RPMI7951 (cell line): ENCODE measurements at regions not wholly inside any gene's neighbourhood (a gene's known extent, or its start where the extent isn't known, plus 50 kb on each side); places are given as distances from the start of the nearest gene placed in this dataset.
"Not testable (repeated sequence)": the region's sequence is repeated elsewhere in the genome, so short reads cannot be mapped to it uniquely, and the experiment has no call there.

Source experiments
- DNase-seq: peaks from one replicate; pipeline ENCODE4 v3.0.0-alpha.2; 2012; ENCODE audit warnings: low read depth

DNA sequence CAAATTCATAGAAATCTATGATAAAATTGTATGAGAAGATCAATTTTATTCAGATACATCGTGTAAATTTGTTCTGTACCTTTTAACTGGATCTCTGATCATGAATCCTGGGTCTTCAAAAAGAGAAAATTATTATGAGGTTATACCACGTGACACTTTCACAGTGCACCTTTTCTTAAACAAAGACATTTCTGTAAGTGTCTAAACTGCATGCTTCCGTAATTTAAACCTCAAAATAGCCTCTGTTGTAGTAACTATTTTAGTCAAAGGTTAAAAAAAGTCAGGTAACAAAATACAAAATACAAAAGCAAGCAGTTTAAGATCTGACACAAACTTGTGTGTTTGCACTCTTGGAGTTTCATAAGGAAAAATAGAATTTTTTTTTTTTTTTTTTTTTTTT lies 171.3 kb downstream of the SPIN4 start:
- not testable (repeated sequence) for DNase-seq

DNA sequence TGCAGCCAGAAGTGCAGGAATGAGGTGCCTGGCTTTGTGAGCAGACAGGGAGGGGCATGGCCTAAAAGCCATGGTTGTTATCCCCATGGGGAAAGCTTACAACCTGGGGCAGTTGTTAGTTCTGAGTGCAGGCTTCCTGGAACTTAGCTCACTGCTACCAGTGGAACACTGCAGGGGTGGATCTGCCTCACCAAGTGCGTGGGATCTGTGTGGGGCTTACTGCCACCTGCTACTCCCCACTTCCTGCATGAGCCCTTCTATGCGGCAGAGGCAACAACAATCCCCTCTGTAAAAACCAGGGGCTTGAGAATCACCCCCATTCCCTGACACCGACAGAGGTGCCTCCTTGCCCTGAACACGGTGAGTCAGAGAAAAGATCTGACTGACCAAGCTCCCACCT lies 174.6 kb downstream of the SPIN4 start:
- DNase-seq, result not testable (repeated sequence)

DNA sequence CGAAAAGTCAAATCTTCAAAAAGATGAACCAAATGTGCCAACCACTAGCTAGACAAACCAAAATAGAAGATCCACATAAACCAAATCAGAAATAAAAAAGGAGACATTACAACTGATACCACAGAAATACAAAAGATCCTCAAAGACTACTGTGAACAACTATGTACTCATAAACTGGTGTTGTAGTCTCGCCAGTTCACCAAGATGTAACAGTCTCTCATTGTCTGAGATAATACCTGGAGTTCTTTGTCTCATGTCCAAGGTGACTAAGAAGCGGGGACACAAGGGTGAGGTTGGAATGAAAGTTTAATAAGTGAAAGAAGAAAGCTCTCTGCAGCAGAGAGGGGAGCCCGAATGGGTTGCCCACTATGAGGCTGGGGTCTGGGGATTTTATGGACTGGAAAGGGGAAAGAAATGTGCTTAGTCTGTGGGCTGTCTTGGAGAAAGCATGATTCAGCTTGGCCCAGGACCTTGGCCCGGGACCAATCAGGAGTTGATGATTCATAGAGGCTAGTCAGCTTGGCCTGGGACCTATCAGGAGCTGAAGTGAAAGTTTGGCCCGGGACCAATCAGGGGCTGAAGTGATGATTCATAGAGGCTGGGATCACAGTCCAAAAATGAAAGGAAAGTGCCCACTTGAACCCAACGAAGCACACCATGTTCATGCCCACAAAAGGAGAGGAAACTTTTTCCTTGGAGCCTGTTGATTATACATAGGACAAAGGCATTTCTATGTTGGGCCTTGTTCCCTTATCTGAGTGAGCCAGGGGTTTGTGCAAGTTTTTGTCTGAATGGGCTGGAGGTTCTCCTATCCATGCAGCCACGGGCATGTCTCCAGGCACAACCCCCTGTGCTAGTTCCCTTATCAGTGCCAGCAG lies 177.1 kb downstream of the SPIN4 start:
- not testable (repeated sequence) for DNase-seq

DNA sequence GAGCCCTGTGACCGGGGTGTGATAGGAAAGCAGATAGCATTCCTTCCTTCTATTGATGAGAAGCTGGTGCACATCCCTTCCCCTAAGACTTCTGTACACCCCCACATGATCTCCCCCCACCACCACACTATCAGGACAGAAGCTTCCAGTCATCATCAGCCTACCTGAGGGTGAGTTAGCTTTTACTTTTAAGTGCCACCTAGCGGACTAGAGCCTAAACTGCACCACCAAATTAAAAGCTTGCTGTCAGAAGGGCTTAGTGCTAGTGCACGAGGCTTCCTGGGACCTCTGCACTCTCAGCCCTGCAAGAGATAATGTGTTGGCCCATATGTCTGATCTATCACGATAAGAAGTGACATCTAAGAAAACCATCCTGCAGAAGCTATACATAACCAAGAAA lies 181.7 kb downstream of the SPIN4 start:
- DNase-seq, result not testable (repeated sequence)

DNA sequence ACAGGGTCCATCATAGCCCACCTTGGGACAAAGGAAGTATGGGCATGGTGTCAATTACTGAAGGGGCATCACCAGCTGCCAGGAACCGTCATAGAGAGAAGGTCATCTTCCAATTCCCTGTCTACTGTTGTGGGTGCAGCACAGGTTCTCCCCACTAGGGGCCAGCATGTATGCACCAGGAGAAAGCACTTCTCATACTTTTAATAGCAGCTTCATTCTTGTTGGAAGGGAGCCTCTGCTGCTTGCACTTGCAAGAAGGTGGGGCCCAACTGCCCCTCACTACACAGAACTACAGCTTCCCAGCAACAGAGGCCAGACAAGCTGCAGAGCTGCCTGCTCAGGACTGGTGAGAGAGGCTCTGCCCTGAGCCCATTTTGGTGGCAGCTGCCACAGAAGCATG lies 182.2 kb downstream of the SPIN4 start:
- not testable (repeated sequence) for DNase-seq

DNA sequence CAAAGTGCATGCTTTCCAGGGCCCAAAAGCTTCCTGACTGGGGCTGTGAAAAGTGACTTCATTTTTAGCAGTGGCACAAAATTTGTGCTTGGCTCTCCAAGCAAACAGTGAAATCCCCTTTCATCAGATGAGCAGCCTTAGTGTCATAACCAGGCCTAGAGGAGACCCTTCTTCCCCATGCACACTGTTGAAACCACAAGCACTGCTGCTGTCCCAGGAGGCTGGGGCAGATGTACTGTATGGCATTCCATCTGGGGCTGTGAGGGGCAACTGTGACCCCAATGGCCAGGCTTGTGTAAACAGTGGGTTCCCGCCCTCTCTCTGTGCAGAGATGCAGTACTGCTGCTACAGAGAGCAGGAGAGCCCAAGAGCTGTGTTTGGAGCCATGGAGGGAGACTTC lies 184.1 kb downstream of the SPIN4 start:
- DNase-seq, result not testable (repeated sequence)

DNA sequence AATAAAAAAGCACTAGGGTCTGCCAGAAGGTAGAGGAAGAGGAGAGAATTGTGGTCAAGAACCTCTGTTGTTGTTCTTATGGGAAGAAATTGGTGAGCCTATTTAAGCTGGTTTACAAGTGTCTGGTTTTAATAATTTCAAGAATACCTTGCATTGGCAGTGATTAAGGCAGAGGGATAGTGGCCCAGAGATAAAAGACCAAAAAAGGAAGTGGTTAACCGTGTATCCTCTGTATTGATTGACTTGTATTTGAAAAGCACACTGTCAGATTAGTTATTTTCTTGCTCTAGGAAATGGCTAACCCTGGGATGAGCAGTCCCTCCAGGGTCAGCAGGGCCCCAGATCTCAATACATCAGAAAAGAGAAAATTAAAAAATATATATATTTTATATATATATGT lies 190.1 kb downstream of the SPIN4 start:
- not testable (repeated sequence) for DNase-seq

DNA sequence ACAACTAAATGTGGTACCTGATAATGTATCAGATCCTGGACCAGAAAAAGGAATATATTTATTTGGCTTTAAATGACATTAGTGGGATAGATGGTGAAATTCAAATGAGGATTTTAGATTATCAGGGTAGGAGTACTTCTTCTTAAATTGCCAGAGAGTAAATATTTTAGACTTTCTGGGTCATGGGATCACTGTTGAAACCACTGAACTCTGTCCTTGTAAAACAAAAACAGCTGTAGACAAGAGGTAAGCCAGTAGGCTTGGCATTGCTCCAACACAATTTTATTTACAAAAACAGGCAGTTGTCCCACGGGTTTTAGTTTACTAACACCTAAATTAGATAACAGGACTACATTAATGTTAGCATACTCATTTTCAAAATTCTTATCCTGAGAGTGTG lies 190.8 kb downstream of the SPIN4 start:
- not testable (repeated sequence) for DNase-seq

DNA sequence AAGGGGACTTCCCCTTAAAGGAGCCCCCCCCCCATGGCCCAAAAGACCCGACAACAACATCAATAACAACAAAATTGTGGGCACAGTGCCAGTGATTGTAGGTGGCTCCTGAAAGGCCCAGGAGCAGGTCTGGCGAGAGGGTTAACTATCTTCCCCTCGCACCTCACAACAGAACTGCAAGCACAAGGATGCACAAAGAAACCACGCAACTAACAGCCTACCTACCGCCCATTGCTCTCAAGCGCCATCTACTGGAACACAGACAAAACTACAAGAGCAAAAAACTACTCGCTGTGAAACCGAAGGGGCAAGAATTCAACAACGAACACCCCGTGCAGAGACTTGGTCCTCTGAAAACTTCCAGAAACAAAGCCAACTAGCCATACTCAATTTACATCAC lies 205.6 kb downstream of the SPIN4 start:
- not testable (repeated sequence) for DNase-seq

DNA sequence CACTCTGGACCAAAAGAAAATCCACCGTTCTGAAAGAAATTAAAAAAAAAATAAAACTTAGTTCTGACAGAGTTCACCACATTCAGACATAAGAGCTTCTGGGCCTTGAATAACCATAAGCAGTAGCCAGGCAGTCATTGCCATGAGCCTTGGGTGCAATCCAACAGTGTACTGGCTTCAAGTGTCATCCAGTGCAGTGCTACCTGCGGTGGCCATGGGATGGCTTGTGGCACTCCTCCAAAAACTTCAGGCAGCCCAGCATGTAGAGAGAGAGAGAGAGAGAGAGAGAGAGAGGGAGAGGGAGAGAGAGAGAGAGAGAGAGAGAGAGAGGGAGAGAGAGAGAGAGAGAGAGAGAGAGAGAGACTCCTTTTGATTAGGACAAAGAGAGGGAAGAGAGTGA lies 208.5 kb downstream of the SPIN4 start:
- DNase-seq, result not testable (repeated sequence)

DNA sequence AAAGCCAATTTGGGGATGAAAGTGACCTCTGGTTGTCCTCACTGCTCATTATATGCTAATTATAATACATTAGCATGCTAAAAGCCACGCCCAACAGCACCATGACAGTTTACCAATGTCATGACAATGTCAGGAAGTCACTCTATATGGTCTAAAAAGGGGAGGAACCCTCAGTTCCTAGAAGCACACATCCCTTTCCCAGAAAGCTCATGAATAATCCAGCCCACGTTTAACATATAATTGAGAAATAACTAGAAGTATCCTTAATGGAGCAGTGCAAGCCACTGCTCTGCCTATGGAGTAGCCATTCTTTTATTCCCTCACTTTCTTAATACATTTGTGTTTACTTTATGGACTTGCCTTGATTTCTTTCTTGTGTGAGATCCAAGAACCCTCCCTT lies 215.3 kb downstream of the SPIN4 start:
- not testable (repeated sequence) for DNase-seq

DNA sequence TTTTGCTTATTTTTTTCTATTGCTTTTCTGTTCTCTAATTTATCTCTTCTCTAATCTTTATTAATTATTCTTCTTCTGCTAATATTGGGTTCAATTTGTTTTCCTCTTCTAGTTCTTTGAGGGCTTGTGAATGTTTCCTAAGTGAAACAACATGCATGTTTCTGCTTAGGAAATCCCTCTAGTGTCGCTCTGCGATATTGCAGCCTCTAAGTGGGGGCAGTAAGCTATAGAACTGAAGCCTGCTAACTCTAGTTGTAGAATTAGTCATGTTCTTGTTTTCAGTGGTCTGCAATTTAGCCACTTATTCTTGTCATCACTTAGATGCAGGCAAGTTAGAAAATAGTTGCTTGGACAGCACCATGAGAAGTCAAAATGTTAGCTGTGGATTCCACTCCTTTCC lies 222.6 kb downstream of the SPIN4 start:
- DNase-seq, result peak; percentile 22

DNA sequence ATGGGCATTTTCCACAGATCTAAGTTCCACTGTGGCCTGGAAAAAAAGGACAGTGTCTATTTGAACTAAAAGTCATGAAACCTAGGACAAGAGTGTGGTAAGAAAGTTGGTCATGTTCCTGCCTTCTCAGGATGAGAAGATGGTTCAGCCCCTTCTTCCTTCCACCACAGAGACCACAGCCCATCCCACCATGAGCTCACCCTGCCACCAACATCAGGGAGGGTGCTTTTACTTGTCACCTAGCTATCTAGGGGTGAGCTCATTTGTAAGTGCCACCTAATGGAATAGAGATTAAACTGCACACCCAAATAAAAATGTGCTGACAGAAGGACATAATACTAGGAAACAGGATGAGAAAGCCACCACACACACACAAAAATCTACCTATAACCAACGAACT lies 235.9 kb downstream of the SPIN4 start:
- no peak for DNase-seq

DNA sequence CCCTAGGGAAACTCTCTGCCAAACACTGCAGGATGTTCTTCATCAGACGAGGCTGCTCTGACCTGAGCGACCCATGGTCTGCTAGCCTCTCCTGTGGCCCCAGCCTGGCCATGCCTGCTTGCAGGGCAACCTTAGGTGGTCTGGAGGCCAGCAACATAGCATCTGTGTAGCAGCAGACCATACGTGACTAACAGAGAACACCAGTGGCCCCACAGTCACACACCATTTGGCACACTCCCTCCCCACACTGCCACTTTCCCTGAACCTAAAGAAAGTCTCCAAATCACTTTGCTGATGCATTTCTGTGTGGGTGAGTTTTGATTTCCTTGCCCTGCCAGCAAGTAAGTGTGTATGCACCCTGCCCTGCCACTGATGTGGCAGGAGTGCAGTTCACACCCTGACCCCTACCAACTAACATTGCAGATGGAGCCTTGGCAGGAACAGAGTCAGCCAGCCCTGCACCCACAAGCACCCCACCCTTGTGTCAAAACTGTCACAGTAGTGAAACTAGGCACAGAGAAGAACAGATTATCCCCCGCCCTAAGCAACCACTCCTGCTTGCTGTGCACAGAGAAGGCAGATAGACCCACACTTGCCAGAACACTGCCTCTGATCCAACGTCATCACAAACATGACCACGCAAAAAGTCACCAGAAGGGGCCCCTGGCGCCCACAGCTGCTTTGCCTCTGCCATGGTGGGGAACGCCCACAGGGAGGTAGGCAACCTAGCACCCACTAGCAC lies 249.1 kb downstream of the SPIN4 start:
- DNase-seq, result no peak

DNA sequence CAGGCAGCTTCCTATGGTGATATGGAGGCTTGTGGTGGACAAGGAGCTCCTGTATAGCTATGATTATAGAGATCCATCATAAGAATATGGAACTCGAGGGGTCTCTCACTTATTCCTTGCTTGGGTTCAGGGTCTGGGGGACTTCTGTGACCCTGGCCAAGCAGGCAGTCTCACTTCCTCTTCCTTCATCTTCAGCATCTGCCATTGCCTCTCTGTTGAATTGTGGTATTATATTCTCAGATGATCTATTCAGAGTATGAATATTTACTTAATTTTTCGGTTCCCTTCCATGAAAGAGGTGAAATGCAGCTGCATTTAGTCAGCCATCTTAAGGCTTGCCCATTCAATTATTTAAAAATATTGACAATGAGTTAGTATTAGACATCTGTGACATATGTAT lies 292.9 kb downstream of the SPIN4 start:
- no peak for DNase-seq

DNA sequence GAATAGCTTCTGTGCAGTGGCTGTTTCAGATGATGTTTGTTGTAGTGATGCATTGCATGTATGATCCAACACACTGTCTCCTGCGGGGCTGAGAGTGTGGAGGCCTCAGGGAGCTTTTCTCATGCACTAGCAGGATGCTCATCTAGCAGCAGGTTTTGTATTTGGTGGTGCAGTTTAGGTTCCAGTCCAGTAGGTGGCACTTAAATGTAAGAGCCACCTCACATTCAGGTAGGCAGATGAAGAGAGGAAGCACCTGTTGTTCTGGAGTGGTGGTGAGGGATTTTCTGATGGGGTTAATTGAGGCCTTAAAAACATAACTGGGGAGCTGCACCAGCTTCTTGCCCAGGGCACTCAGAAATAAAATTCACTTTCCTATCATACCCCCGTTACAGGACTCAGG lies 300.9 kb downstream of the SPIN4 start:
- no peak for DNase-seq

DNA sequence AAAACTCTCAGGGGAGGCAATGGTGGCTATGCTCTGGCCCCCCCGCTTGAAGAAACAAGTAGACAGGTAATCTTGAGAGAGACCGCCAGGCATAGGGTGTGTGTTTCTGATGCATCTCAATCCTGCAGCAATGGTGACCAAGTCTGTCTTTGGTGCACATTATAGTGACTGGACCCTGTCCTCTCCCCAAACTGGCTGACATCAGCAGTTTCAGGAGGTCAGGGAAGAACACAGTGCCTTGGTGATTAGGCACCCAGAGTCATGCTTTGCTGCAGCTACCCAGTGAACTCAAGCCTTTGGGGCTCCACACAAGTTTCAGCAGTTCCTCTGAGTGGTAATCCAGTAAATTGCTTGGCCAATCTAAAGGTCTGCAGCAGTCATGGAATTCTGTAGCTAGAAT lies 318.3 kb downstream of the SPIN4 start:
- no peak for DNase-seq

DNA sequence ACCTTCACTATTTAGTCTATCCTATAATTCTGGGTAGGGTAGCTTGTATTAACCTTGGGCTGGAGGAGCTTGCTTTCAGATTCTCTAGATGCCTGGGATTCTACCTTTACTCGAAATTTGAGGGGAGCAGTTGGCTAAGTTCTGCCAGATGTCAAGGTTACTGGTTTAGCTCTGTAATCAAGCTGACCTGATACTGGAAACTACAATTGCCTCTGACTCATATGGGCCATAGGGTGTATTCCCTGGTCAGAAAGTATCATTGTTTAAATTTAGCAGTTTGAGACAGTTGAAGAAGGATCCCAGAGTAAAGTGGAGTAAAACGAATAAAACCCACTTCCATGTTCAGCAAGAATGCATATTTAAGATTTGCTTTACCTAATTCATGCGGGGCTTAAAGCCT lies 337.6 kb downstream of the SPIN4 start:
- DNase-seq, result no peak

DNA sequence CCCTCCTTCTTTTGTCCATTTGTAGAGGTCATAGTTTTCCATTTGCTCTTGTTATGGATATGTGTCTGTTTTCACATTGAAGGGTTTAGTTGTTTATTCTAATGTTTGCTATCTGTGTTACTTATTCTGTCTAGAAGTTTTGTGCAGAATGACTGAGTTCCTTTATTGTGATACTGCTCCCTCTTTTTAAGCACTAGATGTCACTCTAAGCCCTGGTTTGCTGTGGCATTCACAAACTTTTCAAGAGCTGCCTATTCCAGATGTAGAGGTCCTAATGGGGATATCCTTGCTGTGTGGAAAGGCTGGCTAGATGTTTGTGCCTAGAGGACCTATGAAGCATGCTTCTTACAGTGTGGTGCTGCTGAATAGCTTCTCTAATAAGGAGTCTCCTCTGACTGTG lies 338.6 kb downstream of the SPIN4 start:
- peak; percentile 3 for DNase-seq

DNA sequence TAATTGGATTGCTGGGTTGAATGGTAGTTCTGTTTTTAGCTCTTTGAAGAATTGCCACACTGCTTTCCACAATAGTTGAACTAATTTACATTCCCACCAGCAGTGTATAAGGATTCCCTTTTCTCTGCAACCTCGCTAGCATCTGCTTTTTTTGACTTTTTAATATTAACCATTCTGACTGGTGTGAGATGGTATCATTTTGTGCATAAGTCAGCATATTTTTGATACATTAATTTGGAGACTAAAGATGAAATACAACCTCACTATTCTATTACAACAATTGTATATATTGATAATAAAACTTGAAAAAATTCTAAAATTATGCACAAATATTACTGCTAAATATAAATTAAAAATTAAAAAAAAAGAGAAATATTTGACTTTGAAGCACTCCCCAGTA lies 350.9 kb downstream of the SPIN4 start:
- not testable (repeated sequence) for DNase-seq
